Islet precursor cell (in vitro differentiated cells): ENCODE measurements at regions not wholly inside any gene's neighbourhood (a gene's known extent, or its start where the extent isn't known, plus 50 kb on each side); places are given as distances from the start of the nearest gene placed in this dataset.

Experiments
- DNase-seq: peaks from one replicate; pipeline ENCODE4 v3.0.0-alpha.2; 2018

GRCh38 chrX:69221239-69222102, 56.2 kb upstream of the PJA1 start:
- no peak for DNase-seq

GRCh38 chrX:69218407-69218997, 53.2 kb upstream of the PJA1 start:
- DNase-seq, result no peak

GRCh38 chrX:69216911-69217310, 51.7 kb upstream of the PJA1 start:
- DNase-seq, result no peak

DNA sequence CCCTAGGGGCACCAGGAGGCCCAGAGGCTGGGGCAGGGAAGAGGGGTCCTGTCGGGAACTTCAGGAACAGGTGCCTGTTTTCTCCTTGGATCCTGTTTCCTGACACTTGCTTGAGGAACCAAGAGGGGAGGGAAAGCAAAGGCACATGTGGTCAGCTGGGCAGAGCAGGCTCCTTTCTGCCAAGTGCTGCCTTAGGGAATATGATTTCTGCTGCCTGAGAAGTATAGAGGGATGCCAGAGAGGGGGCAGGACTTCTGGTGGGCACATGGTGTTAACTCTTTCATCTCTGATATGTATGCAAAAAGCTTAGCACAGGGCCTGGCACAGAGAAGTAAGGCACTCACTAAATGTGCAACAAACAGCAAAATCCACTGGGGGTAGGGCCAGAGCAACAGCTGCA, 51.2 kb upstream of the PJA1 start:
- no peak for DNase-seq

GRCh38 chrX:69215161-69215875, 50.1 kb upstream of the PJA1 start:
- DNase-seq, result no peak
